ENCODE measurements at regions not wholly inside any gene's neighbourhood (a gene's known extent, or its start where the extent isn't known, plus 50 kb on each side); places are given as distances from the start of the nearest gene placed in this dataset.

DNA sequence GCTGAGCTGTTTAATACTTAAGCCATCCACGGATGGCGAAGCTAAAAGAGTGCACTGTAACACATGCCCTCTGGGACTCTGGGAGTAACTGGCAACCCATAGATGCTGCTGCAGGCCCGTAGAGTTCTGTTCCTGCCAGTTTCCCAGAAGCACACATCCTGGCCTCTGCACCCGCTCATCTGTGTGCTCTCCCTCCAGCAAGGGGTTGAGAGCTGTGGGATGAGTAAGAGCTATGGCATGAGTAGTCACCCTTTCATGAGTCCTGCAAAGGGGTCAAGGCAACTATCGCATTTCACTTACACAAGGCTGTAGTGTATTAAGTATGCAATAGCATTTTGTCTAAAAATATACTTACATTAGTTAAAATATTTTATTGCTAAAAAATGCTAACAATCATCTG is 1341.8 kb upstream of the NXPH2 start:
- TF ChIP-seq, protein P1, sequence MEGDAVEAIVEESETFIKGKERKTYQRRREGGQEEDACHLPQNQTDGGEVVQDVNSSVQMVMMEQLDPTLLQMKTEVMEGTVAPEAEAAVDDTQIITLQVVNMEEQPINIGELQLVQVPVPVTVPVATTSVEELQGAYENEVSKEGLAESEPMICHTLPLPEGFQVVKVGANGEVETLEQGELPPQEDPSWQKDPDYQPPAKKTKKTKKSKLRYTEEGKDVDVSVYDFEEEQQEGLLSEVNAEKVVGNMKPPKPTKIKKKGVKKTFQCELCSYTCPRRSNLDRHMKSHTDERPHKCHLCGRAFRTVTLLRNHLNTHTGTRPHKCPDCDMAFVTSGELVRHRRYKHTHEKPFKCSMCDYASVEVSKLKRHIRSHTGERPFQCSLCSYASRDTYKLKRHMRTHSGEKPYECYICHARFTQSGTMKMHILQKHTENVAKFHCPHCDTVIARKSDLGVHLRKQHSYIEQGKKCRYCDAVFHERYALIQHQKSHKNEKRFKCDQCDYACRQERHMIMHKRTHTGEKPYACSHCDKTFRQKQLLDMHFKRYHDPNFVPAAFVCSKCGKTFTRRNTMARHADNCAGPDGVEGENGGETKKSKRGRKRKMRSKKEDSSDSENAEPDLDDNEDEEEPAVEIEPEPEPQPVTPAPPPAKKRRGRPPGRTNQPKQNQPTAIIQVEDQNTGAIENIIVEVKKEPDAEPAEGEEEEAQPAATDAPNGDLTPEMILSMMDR (IDR thresholded peaks at IDR 0.05; ENCODE audit: insufficient read depth, low read length, poor library complexity, severe bottlenecking), result no peak
- no peak for TF ChIP-seq EZH2phosphoT487 (conservative IDR thresholded peaks at IDR 0.05; ENCODE audit: low read length)
